Superior temporal gyrus (tissue), 1 donor: ENCODE measurements at regions not wholly inside any gene's neighbourhood (a gene's known extent, or its start where the extent isn't known, plus 50 kb on each side); places are given as distances from the start of the nearest gene placed in this dataset.
"Not testable (repeated sequence)": the region's sequence is repeated elsewhere in the genome, so short reads cannot be mapped to it uniquely, and the experiment has no call there.

Experiments
- DNase-seq: peaks from one replicate; pipeline ENCODE4 v3.0.0-alpha.2; 2016; ENCODE audit errors: extremely low spot score

DNA sequence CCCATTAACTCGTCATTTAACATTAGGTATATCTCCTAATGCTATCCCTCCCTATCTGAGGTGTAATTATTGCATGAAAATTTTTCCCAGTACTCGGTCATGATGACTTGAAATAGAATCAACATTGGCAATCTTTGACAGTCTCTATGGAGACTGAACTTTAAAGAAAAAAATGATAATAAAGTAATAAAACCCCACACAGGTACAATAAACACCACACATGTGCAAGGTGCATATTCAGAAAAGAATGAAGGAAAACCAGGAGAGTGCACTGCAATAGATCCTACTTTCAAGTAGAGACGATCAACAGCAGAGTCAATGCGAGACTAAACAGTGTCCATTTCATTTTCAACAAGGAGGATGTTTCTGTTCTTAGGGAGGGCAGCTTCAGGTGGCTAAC, 1253.8 kb upstream of the TMEM132C start:
- DNase-seq, result no peak

DNA sequence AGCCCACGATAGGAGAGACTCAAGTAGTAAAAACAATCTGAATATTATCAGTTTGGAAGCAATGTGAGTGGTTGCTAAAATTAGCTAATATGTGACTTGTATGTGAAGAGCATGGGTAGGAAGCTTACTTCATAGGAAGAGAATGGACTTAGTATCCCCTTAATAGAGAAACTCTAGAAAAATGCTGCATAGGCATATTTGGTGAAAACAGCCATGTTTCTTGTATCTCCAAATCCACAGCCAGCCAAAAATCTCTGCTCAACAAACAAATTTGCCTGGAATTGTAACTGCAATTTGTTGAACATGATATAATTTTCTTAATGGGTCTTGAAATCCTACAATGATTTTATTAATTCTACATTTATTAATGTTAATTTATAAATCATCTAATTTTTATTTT, 1252.9 kb upstream of the TMEM132C start:
- DNase-seq, result no peak

DNA sequence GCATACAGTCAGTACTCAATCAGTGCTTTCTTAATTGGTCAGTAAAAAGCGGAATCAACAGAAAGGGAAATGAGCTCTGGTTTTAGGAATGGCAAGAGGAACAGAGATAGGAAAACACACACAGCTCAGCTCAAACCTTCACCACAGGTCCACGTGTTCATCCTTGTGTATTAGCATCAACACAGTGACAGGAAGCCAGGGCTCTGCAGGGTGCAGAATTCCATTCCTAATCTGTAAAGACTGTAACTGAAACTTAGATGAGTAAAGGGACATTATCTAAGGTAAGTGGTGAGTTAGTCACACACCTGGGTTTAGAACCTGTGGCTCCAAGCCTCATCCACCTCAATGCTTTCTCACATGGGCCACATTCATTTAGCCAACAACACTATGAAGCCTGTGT, 1242.2 kb upstream of the TMEM132C start:
- no peak for DNase-seq

DNA sequence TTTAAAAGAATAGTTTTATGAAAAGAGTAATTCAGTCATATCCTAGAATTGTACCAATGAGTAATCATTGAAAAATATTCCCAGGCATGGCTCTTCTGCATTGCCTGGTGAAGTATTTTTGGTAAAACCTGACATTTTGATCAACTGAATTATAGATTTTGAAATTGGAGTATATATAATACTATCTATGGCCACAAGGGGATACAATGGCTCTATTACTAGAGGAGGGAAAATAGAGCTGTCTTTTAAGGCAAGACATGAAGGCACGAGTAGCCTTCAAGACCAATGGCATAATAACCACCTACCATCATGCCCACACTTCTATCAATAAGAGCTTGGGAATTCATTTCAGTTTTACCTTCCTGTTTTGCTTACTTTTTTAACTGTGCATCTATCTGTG, 1241.4 kb upstream of the TMEM132C start:
- no peak for DNase-seq

DNA sequence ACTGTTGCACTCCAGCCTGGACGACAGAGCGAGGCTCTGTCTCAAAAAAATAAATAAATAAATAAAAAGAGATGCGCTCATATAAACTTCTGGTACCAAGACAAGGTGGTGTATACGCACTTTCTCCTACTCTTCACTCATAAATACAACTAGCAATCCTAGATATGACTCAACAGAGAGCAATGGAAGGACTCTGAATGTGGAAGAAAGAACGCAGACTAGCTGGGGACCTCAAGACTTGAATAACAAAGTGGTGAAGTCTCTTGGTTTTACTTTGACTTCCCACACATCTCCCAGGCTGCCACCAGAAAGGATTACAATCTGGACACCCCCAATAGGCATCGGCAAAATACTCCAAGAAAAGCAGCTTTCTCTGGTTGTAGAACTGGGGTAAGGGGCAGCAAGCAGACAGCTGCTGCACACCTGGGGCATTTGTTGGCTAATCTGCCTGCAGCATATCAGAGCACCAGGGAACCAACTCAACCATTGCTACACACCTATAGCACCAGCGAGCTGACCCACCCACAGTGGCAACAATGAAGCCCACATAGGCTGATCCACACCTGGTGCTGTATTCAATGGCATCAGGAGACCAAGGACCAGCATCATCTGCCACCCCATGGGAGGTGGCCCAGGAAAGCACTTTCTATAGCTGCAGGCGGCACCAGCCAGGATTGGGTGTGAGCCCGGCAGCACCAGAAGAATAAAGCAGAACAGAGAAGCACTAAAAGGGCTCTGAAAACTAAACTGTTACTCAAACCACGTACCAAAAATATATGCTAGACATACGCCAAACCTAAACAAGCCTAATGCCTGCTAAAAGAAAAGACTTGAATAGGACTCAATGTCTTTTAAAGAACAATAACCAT, 1231.7 kb upstream of the TMEM132C start:
- DNase-seq, result no peak

DNA sequence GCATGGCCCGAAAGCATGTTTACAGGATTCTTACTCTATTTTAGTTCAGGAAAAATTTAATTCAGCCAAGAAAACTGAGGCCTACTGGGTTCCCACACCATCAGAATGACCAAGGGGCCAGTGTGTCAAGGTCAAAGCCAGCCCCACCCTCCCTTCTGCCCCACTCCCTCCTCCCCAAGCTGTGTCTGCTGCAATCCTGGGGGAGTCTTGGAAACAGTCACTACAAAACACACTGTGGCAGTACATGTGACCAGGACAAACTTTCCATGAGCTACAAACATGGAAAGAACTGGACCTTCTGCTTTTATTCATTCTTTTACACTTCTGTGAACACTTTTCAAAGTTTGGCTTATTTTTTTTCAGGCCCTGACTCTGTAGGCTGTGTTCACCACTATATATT, 1228.8 kb upstream of the TMEM132C start:
- no peak for DNase-seq

DNA sequence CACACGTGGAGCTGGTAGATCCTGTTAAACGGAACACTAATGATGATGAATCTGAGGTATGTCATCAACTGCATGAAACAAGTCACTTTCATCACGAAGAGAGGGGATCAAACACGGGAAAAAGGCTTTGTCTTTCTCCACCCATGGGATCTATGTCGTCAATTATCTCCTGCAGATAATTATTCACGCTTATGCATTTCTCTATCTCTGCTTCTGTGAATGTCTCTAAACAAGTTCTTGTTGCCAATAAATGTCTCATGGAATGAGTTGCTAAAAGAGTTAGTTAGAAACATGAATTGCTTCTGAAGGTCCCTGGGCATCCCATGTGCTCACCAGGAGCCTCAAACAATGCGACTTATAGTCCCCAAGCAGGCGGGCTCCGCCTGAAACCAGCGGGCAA, 1228.2 kb upstream of the TMEM132C start:
- no peak for DNase-seq

DNA sequence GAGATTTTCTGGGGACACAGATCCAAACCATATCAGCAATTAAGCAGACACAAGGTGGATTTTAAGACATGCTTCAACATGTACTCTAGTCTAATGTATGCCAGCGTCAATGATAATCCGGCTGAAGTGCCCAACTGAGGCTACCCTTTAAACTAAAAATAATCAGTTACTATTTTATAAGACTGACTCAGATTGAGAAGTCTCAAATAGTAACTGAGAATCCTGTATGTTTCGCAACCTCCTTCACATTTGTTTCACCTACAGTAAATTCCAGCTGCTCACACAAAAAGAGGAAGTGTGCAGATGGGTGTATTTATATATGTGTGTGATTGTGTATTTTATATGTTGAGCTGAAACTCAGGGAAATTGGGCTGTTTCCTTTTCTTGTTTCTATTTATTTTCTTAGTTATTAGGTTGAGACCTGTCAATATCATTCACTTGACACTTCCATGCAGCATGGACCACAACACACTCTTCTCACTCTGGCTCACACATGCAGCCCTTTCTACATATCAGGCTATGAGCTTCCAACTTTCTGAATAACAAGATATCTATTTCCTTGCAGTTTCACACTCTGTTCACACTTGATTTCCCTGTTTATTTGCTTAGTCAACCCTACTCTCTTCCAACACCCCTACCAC, 1224.9 kb upstream of the TMEM132C start:
- no peak for DNase-seq

DNA sequence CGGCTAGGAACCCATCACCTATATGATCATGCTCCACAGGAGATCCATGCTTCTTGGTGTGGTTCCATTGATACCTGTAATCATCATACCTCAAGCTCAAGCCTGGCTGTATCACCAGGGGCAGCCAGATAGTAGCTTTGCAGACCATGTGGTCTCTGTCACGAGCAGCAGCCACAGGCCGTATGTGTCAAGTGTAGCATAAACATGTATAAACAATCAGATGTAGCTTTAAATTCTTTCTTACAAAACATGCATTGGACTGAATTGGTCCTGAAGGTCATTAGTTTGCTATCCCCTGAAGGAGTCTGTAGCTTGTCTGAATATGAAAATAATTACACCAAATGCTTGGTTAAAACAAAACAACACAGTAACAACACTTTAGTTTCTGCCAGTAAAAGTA, 1223.2 kb upstream of the TMEM132C start:
- DNase-seq, result no peak

DNA sequence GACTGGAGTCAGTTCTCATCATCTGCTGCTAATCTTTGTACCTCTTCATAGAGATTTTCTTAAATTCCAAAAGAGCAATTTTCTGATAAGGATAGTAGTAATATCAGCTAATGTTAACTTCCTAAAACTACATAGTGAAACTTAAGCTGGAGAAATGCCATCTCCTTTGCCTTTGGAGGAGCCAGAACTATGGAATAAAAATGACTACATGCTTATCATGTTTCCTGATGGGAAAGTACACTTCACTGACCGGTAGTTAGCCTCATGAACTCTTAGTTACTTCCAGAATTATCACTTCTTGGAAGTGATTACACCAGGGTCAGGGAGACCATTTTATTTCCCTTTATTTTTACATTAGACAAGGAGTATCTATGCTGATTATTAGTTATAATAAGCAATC, 1222.1 kb upstream of the TMEM132C start:
- no peak for DNase-seq

DNA sequence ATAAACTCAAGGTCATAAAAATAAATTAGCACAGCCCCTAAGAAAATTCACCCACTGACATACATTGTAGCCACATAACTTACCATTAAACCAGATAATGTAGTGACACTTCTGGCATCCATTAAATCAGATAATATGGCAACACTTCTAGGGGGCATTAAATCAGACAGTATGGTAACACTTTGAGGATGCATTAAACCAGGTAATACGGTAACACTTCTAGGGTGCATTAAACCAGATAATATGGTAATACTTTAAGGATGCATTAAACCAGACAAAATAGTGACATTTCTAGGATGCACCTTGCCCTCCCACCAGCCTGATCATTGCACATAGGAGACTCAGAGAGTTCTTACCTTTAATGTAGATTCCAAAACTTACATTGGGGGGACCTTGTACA, 1220.5 kb upstream of the TMEM132C start:
- DNase-seq, result no peak

DNA sequence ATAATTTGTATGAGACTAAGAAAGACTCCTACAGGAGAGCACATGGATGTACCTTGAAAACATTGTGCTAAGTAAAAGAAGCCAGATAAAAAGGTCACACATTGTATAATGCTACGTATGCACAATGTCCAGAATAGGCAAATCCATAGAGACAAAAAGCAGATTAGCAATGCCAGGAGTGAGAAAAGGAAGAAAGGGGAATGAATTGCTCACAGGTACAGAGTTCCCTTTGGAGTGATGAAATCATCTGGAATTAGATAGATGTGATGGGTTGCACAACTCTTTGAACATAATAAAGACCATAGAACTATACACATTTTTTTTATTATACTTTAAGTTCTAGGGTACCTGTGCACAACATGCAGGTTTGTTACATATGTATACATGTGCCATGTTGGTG, 1218.9 kb upstream of the TMEM132C start:
- no peak for DNase-seq

DNA sequence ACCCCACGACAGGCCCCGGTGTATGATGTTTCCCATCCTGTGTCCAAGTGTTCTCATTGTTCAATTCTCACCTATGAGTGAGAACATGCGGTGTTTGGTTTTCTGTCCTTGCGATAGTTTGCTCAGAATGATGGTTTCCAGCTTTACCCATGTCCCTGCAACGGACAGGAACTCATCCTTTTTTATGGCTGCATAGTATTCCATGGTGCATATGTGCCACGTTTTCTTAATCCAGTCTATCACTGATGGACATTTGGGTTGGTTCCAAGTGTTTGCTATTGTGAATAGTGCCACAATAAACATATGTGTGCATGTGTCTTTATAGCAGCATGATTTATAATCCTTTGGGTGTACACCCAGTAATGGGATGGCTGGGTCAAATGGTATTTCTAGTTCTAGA, 1218.4 kb upstream of the TMEM132C start:
- not testable (repeated sequence) for DNase-seq

DNA sequence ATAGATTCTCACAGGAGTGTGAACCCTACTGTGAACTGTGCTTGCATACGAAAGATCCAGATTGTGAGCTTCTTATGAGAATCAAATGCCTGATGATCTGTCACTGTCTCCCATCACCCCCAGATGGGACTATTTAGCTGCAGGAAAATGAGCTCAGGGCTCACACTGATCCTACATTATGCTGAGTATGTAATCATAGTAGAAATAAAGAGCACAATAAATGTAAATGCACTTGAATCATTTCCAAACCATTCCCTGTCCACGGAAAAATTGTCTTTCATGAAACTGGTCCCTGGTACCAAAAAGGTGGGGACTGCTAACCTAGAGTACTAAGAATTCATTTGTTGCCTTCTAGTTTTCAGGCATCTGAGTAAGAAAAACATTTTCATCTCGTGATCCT, 1215.8 kb upstream of the TMEM132C start:
- DNase-seq, result no peak

DNA sequence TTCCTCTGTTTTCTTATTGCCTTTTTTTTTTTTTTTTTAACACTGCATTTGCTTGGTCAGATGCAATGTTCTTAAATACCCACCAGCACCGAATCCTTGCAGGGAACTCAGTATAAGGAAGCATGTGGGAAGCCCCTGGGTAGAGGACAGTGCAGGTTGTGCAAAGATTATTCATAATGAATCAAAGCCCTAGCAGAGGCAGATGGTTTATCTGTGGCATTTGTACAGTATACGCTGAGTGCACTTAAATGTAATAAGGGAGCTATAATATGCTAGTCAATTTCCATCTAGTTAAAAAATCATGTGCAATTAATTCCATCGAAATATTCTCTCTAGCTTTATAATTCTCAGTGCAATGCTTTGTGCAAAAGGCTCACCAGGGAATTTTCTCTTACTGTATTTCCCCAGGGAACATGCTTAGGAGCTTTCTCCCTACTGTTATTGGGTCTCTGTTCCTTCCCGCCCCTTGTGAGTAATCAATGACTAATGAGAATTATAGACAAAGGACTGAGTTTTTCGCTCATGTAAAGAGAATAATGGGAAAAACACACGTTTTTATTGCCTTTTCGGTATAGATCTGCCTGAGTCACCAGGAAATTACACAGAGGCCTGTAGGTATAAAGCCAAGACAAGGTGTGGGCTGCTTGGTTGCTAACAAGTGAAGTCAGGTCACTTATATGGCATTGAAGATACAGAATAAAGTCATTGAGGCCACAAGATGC, 1214.3 kb upstream of the TMEM132C start:
- no peak for DNase-seq

DNA sequence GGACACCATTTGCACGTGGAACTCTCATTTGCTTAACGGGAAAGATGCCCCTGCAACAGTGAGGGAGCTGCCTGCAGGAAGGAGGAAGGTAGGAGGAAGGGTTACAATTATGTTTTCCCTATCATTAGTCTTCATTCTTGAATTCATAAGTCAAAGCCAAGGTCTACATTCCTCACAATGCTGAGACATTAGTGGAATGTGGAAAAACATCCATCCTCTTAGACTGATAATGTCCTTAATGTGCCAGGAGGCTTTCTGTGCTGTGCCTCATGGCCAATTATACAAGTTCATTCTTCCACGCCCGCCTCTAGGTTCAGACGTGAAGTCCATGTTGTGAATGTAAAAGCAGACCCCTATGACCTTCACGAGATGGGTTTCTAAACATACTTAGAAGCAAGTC, 1212.4 kb upstream of the TMEM132C start:
- no peak for DNase-seq

DNA sequence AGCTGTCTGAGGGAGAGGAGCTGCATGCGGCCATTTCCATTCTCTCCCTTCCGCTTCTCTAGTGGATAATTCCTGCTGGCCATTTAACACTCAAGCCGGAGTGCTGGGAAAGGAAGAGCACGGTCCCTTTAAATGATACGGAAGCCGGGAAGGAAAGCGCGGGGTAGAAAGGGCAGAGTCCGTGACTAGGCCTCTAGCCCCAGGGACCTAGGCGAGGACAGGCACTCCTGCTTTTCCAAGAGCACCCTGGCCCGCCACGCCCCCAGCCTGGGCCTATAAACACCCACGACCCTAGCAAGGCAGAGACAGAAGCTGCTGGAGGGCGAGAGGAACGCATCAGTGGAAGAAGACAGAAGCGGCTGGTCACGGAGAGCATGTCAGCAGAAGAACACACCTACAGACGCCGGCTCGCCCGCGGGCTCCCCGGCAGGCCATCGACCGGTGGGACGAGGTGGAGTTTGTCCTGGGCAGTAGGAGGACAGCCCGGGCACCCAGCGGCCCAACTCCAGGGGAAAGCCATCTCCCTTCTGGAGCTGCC, 1206.6 kb upstream of the TMEM132C start:
- DNase-seq, result no peak

DNA sequence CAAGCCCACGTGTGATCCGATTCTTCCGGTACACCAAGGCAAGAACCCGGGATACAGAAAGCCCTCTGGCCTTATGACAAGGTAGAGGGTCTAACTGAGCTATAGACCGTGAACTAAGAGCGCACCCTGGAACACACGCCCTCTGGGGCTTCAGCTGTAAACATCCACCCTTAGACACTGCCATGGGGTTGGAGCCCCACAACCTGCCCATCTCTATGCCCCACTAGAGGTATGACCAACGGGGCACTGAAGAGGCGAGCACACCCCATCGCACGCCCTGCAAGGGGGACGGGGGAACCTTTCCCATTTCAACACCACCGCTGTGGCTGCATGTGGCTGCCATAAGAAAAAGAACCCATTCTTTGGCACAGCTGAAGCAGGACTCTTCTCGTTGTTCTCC, 1206.0 kb upstream of the TMEM132C start:
- DNase-seq, result no peak

DNA sequence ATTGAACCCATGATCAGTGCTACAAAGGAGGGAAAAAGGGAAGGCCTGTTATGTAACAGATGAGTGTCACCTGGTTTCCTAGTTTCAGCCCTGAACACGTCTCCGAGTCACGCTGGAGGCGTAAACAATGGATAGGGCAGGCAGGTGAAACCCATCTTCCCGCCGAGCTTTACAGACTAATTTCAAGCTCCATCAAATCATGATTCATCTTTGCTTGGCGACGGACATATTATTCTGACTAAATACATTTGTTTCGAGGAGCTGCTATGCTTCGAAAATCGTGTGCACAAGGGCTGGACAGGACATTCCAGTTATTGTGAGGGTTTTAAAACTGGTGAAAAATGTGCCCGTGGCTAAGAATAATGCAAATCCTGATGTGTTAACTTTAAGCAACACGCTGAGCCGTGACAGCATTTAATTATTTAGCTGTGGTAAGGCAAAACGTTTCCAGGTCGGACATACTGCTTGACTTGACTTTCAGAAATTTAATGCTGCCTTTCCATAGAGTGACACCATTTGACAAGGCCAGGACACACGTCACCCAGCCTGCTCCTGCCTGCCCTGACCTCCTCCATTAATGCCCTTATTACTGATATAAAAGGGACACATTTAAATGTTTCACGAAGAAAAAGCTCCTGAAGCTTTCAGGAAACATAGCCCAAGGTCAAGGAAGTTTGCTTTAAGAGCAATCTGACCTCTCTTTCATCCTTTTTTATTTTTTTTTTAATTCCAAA, 1203.5 kb upstream of the TMEM132C start:
- no peak for DNase-seq

DNA sequence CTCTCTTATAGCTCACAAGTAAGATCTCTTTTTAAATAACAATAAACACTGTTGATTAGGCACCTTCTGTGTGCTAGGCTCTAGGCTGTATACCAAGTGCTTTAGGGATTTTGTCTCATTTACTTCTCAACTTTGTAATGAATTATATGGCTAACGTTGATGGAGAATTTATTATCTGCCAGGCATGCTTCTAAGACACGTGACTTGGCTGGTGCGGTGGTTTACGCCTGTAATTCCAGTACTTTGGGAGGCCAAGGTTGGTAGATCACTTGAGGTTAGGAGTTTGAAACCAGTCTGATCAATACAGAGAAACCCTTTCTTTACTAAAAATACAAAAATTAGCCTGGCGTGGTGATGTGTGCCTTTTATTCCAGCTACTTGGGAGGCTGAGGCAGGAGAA, 1202.8 kb upstream of the TMEM132C start:
- no peak for DNase-seq

DNA sequence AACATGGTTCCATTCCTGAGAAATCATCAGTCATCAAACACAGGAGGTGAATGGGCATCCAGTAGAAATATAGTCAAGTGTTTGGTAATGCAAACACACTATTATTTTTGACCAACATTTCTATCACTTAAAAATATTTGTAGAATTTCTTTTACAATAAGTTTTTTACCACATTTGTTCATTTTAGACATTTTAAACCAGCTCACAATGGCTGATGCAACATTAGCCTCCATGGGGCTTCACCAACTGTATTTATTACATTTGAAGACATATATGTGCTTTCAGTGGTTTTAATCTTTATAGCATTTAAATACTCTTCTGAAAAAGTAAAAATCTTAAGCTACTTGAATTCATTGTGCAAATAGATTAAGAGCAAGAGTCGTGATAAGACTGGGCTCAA, 1201.4 kb upstream of the TMEM132C start:
- no peak for DNase-seq
